Lower leg skin (tissue), 3 donors: ENCODE measurements at regions not wholly inside any gene's neighbourhood (a gene's known extent, or its start where the extent isn't known, plus 50 kb on each side); places are given as distances from the start of the nearest gene placed in this dataset.

Source experiments
- CTCF ChIP-seq, 3 donors: fragments of 450-650 bp; IDR thresholded peaks; one replicate each; pipeline ENCODE4 v1.5.1; 2016; ENCODE audit warnings: antibody characterized with exemption in 3 of 3, mild to moderate bottlenecking in 3 of 3, moderate library complexity in 2 of 3
- POLR2A ChIP-seq, 2 donors: fragments of 450-650 bp; IDR thresholded peaks; one replicate each; pipeline ENCODE4 v1.6.1; 2016 to 2017; ENCODE audit warnings: antibody characterized with exemption in 2 of 2, mild to moderate bottlenecking in 1 of 2, moderate library complexity in 1 of 2

GRCh38 chr9:89882930-89883361, 278.1 kb downstream of the GADD45G start:
- TF ChIP-seq CTCF (IDR thresholded peaks at IDR 0.05): no peak
- no peak for TF ChIP-seq POLR2A (IDR thresholded peaks at IDR 0.05)
